GM19328 (cell line): ENCODE measurements at regions not wholly inside any gene's neighbourhood (a gene's known extent, or its start where the extent isn't known, plus 50 kb on each side); places are given as distances from the start of the nearest gene placed in this dataset.
A peak's percentile ranks its signal among the peaks of the same experiment; 100 is the strongest.
"Not testable (repeated sequence)": the region's sequence is repeated elsewhere in the genome, so short reads cannot be mapped to it uniquely, and the experiment has no call there.

Source experiments
- ATAC-seq: cut with Tn5 transposase; IDR thresholded peaks from one replicate; pipeline ENCODE4 v1.9.1; 2021; ENCODE audit warnings: mild to moderate bottlenecking, moderate library complexity; ENCODE audit not compliant: unreplicated experiment

DNA sequence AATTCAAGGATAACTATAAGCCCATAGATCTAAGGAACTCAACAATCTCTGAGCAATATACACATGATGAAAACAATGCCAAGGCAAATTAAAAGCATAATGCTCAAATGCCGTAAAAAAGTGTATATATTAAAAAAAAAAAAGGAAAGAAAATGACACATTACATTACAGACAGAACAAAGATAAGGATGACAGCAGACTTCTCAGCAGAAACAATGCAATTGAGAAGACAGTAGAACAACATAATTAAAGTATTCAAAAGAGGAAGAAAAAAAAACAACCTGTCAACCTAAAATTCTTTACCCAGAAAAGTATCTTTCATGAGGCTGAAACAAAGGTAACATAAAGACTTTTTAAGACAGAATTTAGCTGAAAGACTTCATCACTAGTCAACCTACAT lies 591.7 kb downstream of the ZNF608 start:
- no peak for ATAC-seq

- no peak for ATAC-seq
Observed at GRCh38 chr5:124153588-124153987, 592.9 kb downstream of the ZNF608 start.

DNA sequence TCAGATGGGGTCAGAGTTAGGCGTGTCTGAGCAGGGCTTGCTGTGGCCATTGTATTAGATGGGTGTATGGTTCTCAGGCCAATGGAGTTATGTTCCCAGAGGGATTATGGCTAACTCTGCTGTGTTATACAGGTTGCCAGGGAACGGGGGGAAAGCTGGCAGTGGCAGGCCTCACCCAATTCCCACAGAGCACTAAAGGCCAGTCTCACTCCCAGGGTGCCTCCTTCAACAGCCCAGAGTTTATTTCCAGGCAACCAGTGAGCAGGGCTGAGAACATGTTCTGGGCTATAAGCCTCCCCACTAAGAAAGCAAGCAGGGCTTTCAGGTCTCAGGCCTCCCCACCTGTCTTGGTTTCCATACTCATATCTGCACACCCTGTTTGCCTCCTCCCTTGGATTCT lies 597.9 kb downstream of the ZNF608 start:
- ATAC-seq: no peak

GRCh38 chr5:124140060-124140459 lies 606.4 kb downstream of the ZNF608 start:
- ATAC-seq: no peak

GRCh38 chr5:124139477-124139876 lies 607.0 kb downstream of the ZNF608 start:
- ATAC-seq: no peak

GRCh38 chr5:124136609-124137008 lies 609.8 kb downstream of the ZNF608 start:
- no peak for ATAC-seq

GRCh38 chr5:124134941-124135340 lies 611.5 kb downstream of the ZNF608 start:
- ATAC-seq: no peak

DNA sequence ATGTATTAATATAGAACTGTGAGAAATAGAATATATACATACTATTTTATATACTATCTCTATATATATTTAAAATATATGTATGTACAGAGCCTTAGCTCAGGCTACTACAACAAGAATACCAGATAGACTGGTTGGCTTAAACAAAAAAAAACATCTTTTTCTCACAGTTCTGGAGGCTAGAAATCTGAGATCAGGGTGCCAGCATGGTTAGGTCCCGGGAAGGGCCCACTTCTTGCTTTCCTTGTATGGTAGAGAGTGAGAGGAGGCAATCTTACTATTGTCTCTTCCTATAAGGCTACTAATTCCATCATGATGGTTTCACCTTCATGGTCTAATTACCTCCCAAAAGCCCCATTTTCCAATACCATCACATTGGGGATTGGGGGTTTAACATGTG lies 613.0 kb downstream of the ZNF608 start:
- ATAC-seq: no peak

DNA sequence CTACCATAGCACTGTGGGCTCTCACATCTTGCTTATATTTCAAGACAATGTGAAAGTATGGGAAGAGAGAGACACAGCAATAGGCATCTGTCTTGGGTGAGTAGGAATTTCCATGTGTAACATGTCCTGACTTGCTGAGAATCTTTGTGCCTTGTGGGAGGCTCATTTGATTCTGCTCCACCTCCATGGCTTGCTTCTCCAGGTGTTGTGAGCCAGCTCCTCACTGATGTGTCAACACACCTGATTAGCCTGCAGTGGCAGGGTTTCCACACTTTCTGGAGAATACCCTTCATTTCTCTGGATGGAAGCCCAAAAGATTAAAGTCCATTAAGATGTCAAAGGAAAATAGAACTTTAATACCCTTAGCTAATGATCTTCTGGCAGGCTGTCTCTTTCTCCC lies 613.6 kb downstream of the ZNF608 start:
- ATAC-seq: no peak

- no peak for ATAC-seq
Observed at GRCh38 chr5:124131466-124131865, 615.0 kb downstream of the ZNF608 start.

DNA sequence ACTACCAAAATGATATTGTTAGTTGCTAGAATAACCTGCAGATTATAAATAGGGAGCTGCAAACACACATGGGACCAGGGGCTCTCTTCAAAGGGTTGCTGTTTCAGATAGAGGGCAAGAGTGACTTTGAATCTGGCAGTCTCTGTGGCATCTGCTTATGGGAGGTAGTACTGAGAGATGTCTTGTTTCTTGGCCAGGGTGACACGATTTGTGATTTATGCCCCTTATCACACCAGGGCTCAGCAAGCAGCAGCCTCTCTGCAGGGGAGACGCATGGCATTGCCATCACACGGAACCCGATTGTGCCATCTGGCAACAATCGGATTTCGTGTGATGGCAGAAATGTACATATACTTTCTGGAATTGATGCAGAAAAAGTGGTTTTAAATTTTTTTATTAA lies 615.6 kb downstream of the ZNF608 start:
- no peak for ATAC-seq

DNA sequence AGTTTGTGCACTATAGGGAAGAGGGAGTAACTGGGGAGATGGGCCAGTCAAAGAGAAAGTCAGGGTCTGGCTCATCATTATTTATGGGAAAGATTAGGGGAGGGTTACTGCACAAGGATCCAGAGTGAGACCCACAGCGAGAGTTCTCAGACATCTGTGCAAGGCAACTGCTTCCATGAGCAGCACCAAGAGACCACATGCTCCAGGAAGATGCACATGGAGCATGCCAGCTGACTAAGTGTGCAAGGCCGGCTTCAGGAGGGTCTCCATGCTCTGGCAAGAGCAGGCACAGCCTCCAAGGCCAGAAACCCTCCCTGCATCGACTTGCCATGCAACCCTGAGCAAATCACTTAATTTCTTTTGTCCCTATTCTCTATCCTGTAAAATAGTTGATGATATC lies 616.9 kb downstream of the CSNK1G3 start:
- no peak for ATAC-seq

DNA sequence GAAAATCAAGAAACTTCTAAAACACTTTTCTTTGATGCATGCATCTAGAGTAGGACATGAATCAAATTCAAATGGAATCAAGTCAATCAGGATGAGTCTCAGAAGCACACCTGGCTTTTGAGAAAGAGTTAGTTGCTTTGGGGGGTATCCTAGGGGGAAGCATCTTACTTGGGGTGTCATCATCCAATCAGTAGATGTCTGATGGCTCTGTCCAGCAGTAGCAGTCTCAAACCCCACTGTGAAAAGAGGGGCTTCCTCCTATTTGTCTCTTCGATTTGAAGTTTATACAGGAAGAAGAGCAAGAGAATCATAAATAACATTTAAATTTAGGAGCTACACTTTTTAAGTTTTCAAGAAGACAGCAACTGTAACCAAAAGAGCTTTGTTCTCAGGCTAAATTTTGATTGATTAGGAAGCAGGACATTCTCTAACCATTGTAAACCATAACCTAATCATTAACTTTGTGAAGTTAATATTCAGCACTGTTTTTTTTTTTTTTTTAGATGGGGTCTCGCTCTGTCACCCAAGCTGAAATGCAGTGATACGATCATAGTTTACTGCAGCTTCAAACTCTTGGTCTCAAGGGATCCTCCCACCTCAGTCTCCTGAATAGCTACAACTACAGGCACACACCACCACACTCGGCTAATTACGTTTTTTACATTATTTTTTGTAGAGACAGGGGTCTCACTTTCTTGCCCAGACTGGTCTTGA lies 614.7 kb downstream of the CSNK1G3 start:
- ATAC-seq: peak; percentile 51

DNA sequence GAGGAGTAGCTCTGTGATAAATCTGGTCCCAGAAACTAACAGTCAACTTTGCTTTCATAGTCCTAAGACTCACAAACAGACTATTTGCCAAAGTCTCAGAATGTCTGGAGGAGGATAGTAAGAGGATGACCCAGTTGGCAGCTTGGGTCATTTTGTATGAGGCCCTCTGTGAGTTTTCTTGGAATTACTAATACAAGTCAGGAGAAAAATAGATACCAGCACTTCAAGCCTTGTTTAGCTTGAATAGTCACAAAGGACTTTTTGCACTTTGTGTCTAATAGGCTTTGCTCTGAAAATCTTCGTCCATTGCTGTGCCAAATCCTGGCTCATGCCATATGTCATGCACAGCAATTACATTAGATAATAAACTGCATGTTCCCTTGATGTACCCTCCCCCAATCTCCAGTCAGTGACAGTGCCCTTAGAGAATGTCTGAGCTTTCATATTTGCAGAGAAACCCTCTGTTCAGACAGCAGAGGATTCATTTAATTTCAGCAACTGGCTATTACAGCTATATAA lies 612.8 kb downstream of the CSNK1G3 start:
- no peak for ATAC-seq

DNA sequence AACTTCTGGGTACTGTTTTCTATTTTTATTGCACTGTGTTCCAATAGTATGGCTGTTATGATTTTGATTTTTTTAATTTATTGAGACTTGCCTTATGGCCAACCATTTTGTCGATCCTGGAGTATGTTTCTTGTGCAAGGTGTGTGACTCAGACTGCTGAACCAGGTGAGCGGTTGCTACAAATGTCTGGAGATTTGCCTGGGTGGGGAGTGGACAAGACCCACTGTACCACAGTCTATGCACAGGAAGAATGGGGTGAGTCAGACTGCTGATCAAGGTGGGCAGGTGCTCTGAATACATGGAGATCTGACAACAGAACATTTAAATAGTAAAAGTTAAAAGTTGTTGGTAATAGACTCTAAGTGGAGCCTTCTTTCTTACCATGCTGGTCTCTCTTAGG lies 609.2 kb downstream of the CSNK1G3 start:
- no peak for ATAC-seq

- no peak for ATAC-seq
Observed at GRCh38 chr5:124114911-124115310, 602.9 kb downstream of the CSNK1G3 start.

DNA sequence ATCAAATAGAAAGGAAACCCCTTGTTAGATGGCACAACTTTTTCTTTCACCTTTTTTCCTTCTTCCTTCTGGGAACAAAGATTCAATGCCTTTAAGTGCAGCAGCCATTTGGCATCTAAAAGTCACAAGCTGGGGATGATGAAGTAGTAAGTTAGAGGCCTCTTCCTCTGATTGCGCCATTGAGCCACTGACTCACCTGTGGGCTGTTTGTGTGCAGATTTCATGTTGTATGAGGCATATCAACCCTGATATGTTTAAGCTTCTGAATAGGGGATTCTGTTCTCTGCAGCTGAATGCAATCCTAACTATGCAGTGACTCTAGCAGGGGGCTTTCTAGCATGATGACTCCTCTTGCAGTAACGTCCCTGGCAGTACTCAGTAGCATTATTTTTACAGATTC lies 599.9 kb downstream of the CSNK1G3 start:
- no peak for ATAC-seq

- no peak for ATAC-seq
Observed at GRCh38 chr5:124110942-124111341, 599.0 kb downstream of the CSNK1G3 start.

GRCh38 chr5:124105326-124105725 lies 593.3 kb downstream of the CSNK1G3 start:
- ATAC-seq: no peak

- no peak for ATAC-seq
Observed at GRCh38 chr5:124104821-124105220, 592.8 kb downstream of the CSNK1G3 start.

- no peak for ATAC-seq
Observed at GRCh38 chr5:124104344-124104743, 592.4 kb downstream of the CSNK1G3 start.

- no peak for ATAC-seq
Observed at GRCh38 chr5:124103671-124104070, 591.7 kb downstream of the CSNK1G3 start.

- not testable (repeated sequence) for ATAC-seq
Observed at GRCh38 chr5:124103056-124103455, 591.1 kb downstream of the CSNK1G3 start.
